Omental fat pad (tissue), 3 donors: ENCODE measurements at regions not wholly inside any gene's neighbourhood (a gene's known extent, or its start where the extent isn't known, plus 50 kb on each side); places are given as distances from the start of the nearest gene placed in this dataset.

Experiments
- ATAC-seq: fragments of 150-250 bp; one replicate; pipeline ENCODE4 v1.9.1; 2016; ENCODE audit warnings: mild to moderate bottlenecking, moderate library complexity; ENCODE audit not compliant: low FRiP score
- DNase-seq: peaks from one replicate; pipeline ENCODE4 v3.0.0-alpha.2; 2019; ENCODE audit warnings: low spot score
- TF ChIP-seq, protein P1 (sequence below), 3 donors: fragments of 450-650 bp; IDR thresholded peaks; one replicate each; pipeline ENCODE4 v1.5.1; 2016 to 2017; ENCODE audit warnings: antibody characterized with exemption in 3 of 3, mild to moderate bottlenecking in 3 of 3, moderate library complexity in 2 of 3

DNA sequence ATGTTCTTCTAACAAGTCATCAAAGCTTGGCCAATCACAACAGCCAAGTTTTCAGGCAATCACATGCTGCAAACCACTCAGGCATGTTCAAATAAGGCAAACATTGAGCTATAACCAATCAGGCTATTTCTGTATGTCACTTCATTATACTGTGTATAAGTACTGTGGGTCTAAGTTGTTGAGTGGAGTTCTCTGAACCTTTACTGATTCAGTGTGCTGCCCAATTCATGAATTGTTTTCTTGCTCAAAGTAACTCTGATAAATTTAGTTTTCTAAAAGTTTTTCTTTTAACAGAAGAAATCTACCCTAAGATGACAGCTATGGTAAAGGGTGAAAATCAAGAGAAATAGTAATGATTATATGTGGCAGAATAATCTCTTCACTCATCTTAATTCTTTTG, 805.4 kb upstream of the NUDT12 start:
- TF ChIP-seq, protein P1, sequence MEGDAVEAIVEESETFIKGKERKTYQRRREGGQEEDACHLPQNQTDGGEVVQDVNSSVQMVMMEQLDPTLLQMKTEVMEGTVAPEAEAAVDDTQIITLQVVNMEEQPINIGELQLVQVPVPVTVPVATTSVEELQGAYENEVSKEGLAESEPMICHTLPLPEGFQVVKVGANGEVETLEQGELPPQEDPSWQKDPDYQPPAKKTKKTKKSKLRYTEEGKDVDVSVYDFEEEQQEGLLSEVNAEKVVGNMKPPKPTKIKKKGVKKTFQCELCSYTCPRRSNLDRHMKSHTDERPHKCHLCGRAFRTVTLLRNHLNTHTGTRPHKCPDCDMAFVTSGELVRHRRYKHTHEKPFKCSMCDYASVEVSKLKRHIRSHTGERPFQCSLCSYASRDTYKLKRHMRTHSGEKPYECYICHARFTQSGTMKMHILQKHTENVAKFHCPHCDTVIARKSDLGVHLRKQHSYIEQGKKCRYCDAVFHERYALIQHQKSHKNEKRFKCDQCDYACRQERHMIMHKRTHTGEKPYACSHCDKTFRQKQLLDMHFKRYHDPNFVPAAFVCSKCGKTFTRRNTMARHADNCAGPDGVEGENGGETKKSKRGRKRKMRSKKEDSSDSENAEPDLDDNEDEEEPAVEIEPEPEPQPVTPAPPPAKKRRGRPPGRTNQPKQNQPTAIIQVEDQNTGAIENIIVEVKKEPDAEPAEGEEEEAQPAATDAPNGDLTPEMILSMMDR (IDR thresholded peaks at IDR 0.05) = no peak
- no peak for ATAC-seq
- no peak for DNase-seq

DNA sequence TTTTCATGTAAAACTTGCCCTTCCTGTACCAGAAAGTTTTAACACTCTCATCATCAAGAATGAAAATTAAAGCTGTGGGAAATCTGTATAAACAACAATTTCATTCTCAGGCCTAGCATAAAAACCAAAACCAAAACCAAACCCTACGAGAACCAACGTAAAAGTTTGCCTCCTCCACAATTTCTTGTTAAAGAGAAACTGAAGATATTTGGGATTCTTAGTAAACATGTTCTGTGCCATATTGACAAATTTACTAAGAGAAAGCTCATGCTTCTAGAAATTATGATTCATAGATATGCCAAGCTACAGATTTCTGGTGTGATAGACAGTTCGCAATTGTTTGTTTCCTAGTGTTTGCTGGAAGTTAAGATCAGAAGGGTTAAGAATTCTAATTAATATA, 801.0 kb upstream of the NUDT12 start:
- TF ChIP-seq, protein P1 (IDR thresholded peaks at IDR 0.05) = no peak
- no peak for ATAC-seq
- DNase-seq = no peak

DNA sequence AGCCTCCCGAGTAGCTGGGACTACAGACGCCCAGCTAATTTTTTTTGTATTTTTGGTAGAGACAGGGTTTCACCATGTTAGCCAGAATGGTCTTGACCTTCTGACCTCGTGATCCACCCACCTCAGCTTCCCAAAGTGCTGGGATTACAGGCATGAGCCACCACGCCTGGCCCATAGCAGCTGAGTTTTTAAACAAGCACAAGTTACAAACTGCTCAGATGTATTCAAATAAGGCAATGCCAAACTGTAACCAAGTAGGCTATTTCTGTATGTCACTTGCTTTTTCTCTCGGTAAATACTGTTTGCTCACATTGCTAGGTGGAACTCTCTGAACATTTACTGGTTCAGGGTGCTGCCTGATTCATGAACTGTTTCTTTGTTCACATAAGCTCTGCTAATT, 799.3 kb upstream of the NUDT12 start:
- TF ChIP-seq, protein P1 (IDR thresholded peaks at IDR 0.05) = no peak
- ATAC-seq = no peak
- DNase-seq = no peak

DNA sequence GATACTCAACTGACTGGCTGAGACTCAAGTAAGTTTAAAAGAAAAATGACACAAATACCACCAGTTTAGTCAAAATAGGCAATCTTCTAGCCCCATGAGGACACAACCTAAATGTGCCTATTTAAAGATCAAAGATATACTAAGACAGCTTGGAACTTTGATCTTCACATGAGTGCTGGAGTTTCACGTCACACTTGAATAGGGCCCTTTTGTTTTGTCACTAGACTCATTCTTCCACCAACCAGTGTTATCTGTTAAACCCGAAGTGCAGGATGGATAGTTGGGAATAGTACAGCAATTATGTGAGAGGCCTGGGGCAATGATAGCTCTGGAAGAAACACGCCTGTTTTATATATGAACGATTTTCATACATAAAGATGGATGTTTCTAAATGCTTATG, 792.8 kb upstream of the NUDT12 start:
- no peak for DNase-seq
- ATAC-seq = no peak
- TF ChIP-seq, protein P1 (IDR thresholded peaks at IDR 0.05) = no peak

DNA sequence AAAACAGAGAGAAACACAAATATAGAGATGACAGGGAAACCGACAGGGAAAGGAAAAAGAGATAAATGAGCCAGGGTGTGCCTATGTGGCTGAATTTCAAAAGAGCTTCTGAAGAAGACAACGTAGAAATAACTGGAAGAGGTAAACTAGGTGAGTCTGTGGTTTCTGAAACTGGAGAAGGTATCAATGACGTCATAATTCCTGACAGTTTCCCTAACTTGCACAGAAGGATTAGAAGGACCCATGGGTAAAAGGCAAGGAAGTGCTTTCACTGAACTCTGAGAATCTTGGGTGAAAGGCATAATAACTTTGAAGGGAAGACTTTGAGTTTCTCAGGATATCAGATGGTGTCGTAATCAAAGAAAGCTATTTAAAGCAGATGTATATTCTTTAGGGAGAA, 790.8 kb upstream of the NUDT12 start:
- DNase-seq = no peak
- TF ChIP-seq, protein P1 (IDR thresholded peaks at IDR 0.05) = no peak
- no peak for ATAC-seq

DNA sequence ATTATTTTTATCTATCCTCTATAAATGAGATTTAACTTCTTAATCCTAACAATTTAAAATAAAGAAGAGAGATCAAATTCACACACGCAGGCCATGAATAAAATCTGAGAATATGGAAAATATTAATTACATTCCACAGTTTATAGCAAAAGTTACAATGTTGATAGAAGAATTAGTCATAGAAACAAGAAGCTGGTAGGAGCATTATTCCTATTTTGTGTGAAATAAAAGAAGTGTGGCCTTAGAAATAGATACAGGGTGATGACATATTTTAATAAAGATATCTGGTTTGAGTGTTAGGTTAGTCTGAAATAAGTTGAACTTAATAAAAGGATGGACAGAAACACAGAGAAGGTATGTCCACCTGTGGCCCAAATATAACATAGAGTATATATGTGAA, 790.4 kb upstream of the NUDT12 start:
- DNase-seq (no peak), ATAC-seq (no peak)
- TF ChIP-seq, protein P1 (IDR thresholded peaks at IDR 0.05) = no peak

DNA sequence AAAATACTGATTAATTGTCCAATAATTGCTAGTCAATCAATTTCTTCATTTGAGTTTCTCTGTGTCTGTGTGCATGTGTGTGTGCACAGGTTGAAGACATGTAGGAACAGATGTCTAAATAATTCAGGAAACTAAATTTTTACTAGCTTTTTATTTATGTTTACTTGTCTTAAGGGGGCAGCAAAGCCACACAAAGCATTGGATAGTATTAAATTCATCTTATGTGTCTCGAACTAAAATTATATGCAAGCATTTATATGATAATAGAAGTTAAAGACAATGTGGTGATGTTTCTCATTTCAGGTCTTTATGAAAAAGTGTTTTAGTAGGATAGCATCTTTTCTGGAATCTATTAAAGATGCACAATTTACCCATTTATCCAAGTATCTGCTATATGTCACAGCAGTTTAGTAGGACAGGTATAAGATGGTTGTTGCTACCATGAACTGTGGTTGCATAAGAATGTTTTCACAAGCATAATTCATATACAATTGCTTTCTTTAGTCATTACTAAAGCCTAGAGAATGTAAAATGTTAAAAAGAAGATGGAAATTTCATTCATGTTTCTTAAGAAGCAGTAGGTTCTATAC, 784.6 kb upstream of the NUDT12 start:
- ATAC-seq = no peak
- TF ChIP-seq, protein P1 (IDR thresholded peaks at IDR 0.05) = no peak
- no peak for DNase-seq
